Choroid plexus epithelial cell (primary cell): ENCODE measurements at regions not wholly inside any gene's neighbourhood (a gene's known extent, or its start where the extent isn't known, plus 50 kb on each side); places are given as distances from the start of the nearest gene placed in this dataset.

Experiments
- DNase-seq: peaks from one replicate; pipeline ENCODE4 v3.0.0-alpha.2; 2010; ENCODE audit warnings: low read depth
- H3K4me3 ChIP-seq: 2 replicates; pipeline ENCODE4 v1.5.1; 2011; ENCODE audit warnings: low read depth, mild to moderate bottlenecking, control low read depth, low read length, moderate library complexity
- TF ChIP-seq, protein P1 (sequence below): conservative IDR thresholded peaks from 2 replicates; pipeline ENCODE4 v1.5.1; 2011; ENCODE audit warnings: low read depth, mild to moderate bottlenecking, control low read depth, inconsistent platforms, low read length, moderate library complexity

- H3K4me3 ChIP-seq, result no peak overlapping the region
- no peak for DNase-seq
- TF ChIP-seq, protein P1, sequence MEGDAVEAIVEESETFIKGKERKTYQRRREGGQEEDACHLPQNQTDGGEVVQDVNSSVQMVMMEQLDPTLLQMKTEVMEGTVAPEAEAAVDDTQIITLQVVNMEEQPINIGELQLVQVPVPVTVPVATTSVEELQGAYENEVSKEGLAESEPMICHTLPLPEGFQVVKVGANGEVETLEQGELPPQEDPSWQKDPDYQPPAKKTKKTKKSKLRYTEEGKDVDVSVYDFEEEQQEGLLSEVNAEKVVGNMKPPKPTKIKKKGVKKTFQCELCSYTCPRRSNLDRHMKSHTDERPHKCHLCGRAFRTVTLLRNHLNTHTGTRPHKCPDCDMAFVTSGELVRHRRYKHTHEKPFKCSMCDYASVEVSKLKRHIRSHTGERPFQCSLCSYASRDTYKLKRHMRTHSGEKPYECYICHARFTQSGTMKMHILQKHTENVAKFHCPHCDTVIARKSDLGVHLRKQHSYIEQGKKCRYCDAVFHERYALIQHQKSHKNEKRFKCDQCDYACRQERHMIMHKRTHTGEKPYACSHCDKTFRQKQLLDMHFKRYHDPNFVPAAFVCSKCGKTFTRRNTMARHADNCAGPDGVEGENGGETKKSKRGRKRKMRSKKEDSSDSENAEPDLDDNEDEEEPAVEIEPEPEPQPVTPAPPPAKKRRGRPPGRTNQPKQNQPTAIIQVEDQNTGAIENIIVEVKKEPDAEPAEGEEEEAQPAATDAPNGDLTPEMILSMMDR, result no peak
These were observed 417.1 kb downstream of the CTTN start for GRCh38 chr11:70815485-70815832.

- TF ChIP-seq, protein P1, result no peak
- H3K4me3 ChIP-seq, result no peak overlapping the region
- no peak for DNase-seq
These were observed 417.9 kb downstream of the CTTN start for GRCh38 chr11:70816156-70816678.

- TF ChIP-seq, protein P1, result no peak
- no peak for DNase-seq
- no peak overlapping the region for H3K4me3 ChIP-seq
These were observed 420.0 kb downstream of the CTTN start for GRCh38 chr11:70818351-70818750.

DNA sequence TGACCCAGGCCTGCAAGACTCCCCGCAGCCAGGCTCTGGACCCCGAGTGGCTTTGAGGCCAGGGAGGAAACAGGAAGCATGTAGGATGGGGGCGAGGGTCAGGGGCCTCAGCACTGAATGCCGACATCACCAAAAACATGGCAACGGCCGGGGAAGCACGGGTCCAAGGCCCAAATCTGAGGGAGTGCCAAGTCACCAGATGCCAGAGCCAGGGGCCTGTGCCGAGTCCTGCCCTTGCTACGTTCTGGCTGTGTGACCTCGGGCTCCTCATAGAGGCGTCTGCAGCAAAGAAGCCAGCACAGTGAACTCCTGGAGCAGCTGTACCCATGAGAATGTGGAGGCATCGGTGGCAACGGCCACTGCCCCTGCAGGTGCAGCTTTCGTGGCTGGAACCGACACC is 420.7 kb downstream of the CTTN start:
- TF ChIP-seq, protein P1, result no peak
- DNase-seq, result no peak
- no peak overlapping the region for H3K4me3 ChIP-seq

DNA sequence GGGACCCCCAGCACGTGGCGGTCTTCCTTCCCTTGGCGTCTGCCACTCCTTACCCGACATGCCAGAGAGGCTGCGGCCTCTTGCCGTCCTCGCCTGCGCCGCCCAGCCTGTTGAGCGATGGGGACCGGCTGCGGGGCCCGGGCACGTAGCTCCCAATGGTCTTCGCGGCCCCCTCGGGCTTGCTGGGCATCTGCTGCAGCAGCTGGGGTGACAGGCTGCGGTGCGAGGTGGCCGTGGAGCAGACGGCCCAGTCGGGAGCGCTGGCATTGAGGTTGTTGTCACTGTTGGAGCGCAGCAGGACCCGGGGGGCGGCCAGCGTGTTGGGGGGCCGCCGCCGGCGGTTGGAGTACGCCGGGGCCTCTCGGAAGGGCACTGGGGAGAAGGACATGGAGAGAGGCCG is 422.0 kb downstream of the CTTN start:
- DNase-seq, result no peak
- no peak overlapping the region for H3K4me3 ChIP-seq
- TF ChIP-seq, protein P1, result no peak

GRCh38 chr11:70820712-70821111 is 422.4 kb downstream of the CTTN start:
- DNase-seq, result no peak
- TF ChIP-seq, protein P1, result no peak
- no peak overlapping the region for H3K4me3 ChIP-seq

- DNase-seq, result no peak
- H3K4me3 ChIP-seq, result no peak overlapping the region
- TF ChIP-seq, protein P1, result no peak
These were observed 425.4 kb downstream of the CTTN start for GRCh38 chr11:70823771-70824170.
